Heart left ventricle (tissue), 13 donors: ENCODE measurements at regions not wholly inside any gene's neighbourhood (a gene's known extent, or its start where the extent isn't known, plus 50 kb on each side); places are given as distances from the start of the nearest gene placed in this dataset.

ENCODE experiments used
- POLR2A ChIP-seq, 2 donors: fragments of 450-650 bp; IDR thresholded peaks; one replicate each; pipeline ENCODE4 v1.6.1; 2017; ENCODE audit warnings: antibody characterized with exemption in 2 of 2, mild to moderate bottlenecking in 2 of 2, moderate library complexity in 2 of 2
- TF ChIP-seq, protein P1 (sequence below), 12 donors: fragments of 200-600 bp; sonication (generic) in 4 of 12; IDR thresholded peaks; one replicate each; pipeline versions ENCODE4 v1.5.0 to v1.8.0; 2018 to 2022; ENCODE audit warnings: antibody characterized with exemption in 12 of 12, mild to moderate bottlenecking in 5 of 12
- donor health status: ischemic (EF 13 %, LVEDD 7.1; RV severe dilation, severe dysfunction).
- donor health status: DM: no; HTN: yes; CAD: no.
- donor health status: DM: no; HTN: no; CAD: no.
- donor health status: ischemic (EF 25% LVEDD 6.9; RV normal size, moderate dysfunction).
- donor health status: ischemic (EF 25% LVEDD 5.7; RV mildly dilated, moderate dysfunction).
- donor health status: ischemic (EF 35%, LVEDD 5.7; RV mildly dilated, moderate dysfunction).
- donor health status: nonischemic (EF 11% LVEDD 7.7; RV severe dilation, severe dysfunction).
- donor health status: DM: yes; HTN: yes; CAD: no.
- donor health status: PGD.
- donor health status: ischemic (EF 29% LVEDD 5.4; RV normal size, mild dysfunction).
- donor health status: nonischemic (EF 23%, LVEDD 6.1; RV moderate dilation, normal function).

DNA sequence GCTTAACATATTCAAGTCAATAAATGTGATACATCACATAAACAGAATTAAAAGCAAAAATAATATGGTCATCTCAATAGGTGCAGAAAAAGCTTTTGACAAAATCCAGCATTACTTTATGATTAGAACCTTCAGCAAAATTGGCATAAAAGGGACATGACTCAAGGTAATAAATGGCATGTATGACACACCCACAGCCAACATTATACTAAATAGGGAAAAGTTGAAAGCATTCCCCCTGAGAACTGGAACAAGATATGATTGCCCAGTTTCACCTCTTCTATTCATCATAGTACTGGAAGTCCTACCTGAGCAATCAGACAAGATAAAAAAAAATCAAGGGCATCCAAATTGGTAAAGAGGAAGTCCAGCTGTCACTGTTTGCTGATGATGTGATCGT, 594.7 kb downstream of the DIPK2A start:
- TF ChIP-seq, protein P1, sequence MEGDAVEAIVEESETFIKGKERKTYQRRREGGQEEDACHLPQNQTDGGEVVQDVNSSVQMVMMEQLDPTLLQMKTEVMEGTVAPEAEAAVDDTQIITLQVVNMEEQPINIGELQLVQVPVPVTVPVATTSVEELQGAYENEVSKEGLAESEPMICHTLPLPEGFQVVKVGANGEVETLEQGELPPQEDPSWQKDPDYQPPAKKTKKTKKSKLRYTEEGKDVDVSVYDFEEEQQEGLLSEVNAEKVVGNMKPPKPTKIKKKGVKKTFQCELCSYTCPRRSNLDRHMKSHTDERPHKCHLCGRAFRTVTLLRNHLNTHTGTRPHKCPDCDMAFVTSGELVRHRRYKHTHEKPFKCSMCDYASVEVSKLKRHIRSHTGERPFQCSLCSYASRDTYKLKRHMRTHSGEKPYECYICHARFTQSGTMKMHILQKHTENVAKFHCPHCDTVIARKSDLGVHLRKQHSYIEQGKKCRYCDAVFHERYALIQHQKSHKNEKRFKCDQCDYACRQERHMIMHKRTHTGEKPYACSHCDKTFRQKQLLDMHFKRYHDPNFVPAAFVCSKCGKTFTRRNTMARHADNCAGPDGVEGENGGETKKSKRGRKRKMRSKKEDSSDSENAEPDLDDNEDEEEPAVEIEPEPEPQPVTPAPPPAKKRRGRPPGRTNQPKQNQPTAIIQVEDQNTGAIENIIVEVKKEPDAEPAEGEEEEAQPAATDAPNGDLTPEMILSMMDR (IDR thresholded peaks at IDR 0.05): no peak
- TF ChIP-seq POLR2A (IDR thresholded peaks at IDR 0.05): no peak
